ENCODE measurements at regions not wholly inside any gene's neighbourhood (a gene's known extent, or its start where the extent isn't known, plus 50 kb on each side); places are given as distances from the start of the nearest gene placed in this dataset.

GRCh38 chr20:24829649-24830370, 119.3 kb upstream of the CST7 start:
- no peaks in the 10 kb centered on the region for H3K4me1 Mint-ChIP-seq (ENCODE audit: low read depth, unreplicated experiment)
- H3K4me3 Mint-ChIP-seq (ENCODE audit: unreplicated experiment), result no peak overlapping the region
- H3K9me3 Mint-ChIP-seq (ENCODE audit: unreplicated experiment), result no peaks in the 10 kb centered on the region
- no peak for TF ChIP-seq CTCF (IDR thresholded peaks at IDR 0.05; ENCODE audit: partially characterized antibody, unreplicated experiment)
- no peak overlapping the region for H3K27ac Mint-ChIP-seq (ENCODE audit: unreplicated experiment)
- H3K36me3 Mint-ChIP-seq (ENCODE audit: unreplicated experiment), result no peaks in the 10 kb centered on the region
- no peak for DNase-seq
- no peaks in the 10 kb centered on the region for H3K27me3 Mint-ChIP-seq (ENCODE audit: unreplicated experiment)

GRCh38 chr20:24830649-24831048, 118.4 kb upstream of the CST7 start:
- Mint-ChIP-seq H3K4me1 (ENCODE audit: low read depth, unreplicated experiment) (no peaks in the 10 kb centered on the region), H3K4me3 (ENCODE audit: unreplicated experiment) (no peak overlapping the region), H3K27ac (ENCODE audit: unreplicated experiment) (no peak overlapping the region), H3K9me3 (ENCODE audit: unreplicated experiment) (no peaks in the 10 kb centered on the region), H3K27me3 (ENCODE audit: unreplicated experiment) (peaks cover 2% of the 10 kb centered on the region), H3K36me3 (ENCODE audit: unreplicated experiment) (no peaks in the 10 kb centered on the region)
- TF ChIP-seq CTCF (IDR thresholded peaks at IDR 0.05; ENCODE audit: partially characterized antibody, unreplicated experiment), result no peak
- no peak for DNase-seq

DNA sequence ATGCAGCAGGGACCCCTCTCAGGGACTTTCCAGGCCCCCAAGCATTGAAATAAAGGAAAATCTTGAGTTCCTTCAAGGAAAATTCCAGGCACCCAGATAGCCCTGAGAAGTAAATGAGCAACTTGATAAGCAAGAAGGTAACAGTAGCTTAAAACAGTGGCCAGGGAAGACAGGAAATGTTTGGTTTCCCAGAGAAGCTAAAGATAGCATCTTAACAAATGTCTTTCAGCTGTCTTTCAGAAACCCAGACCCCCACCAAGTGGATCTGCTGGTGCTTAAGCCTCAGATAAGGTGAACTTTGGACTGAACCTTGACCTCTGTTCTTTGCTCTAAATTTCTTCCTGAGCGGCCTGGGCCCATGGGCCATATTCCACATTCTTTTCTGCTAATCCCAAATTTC, 117.8 kb upstream of the CST7 start:
- H3K4me1 Mint-ChIP-seq (ENCODE audit: low read depth, unreplicated experiment), result no peaks in the 10 kb centered on the region
- TF ChIP-seq CTCF (IDR thresholded peaks at IDR 0.05; ENCODE audit: partially characterized antibody, unreplicated experiment), result no peak
- no peak for DNase-seq
- no peaks in the 10 kb centered on the region for H3K36me3 Mint-ChIP-seq (ENCODE audit: unreplicated experiment)
- no peak overlapping the region for H3K27ac Mint-ChIP-seq (ENCODE audit: unreplicated experiment)
- H3K27me3 Mint-ChIP-seq (ENCODE audit: unreplicated experiment), result peaks cover 2% of the 10 kb centered on the region
- no peak overlapping the region for H3K4me3 Mint-ChIP-seq (ENCODE audit: unreplicated experiment)
- no peaks in the 10 kb centered on the region for H3K9me3 Mint-ChIP-seq (ENCODE audit: unreplicated experiment)

- no peak for TF ChIP-seq CTCF (IDR thresholded peaks at IDR 0.05; ENCODE audit: partially characterized antibody, unreplicated experiment)
- Mint-ChIP-seq H3K36me3 (ENCODE audit: unreplicated experiment) (no peaks in the 10 kb centered on the region), H3K4me3 (ENCODE audit: unreplicated experiment) (no peak overlapping the region), H3K9me3 (ENCODE audit: unreplicated experiment) (no peaks in the 10 kb centered on the region), H3K27ac (ENCODE audit: unreplicated experiment) (no peak overlapping the region), H3K4me1 (ENCODE audit: low read depth, unreplicated experiment) (no peaks in the 10 kb centered on the region), H3K27me3 (ENCODE audit: unreplicated experiment) (peaks cover 2% of the 10 kb centered on the region)
- no peak for DNase-seq
These were observed 116.6 kb upstream of the CST7 start for GRCh38 chr20:24832518-24832917.

GRCh38 chr20:24833592-24833991, 115.5 kb upstream of the CST7 start:
- Mint-ChIP-seq H3K27ac (ENCODE audit: unreplicated experiment) (no peak overlapping the region), H3K27me3 (ENCODE audit: unreplicated experiment) (peaks cover 2% of the 10 kb centered on the region), H3K36me3 (ENCODE audit: unreplicated experiment) (no peaks in the 10 kb centered on the region), H3K4me1 (ENCODE audit: low read depth, unreplicated experiment) (no peaks in the 10 kb centered on the region), H3K4me3 (ENCODE audit: unreplicated experiment) (no peak overlapping the region), H3K9me3 (ENCODE audit: unreplicated experiment) (no peaks in the 10 kb centered on the region)
- TF ChIP-seq CTCF (IDR thresholded peaks at IDR 0.05; ENCODE audit: partially characterized antibody, unreplicated experiment), result no peak
- no peak for DNase-seq

All from glutamatergic neuron (in vitro differentiated cells).